ENCODE measurements at regions not wholly inside any gene's neighbourhood (a gene's known extent, or its start where the extent isn't known, plus 50 kb on each side); places are given as distances from the start of the nearest gene placed in this dataset.

GRCh38 chr12:65755596-65755978 lies 68.7 kb upstream of the HMGA2 start:
- Histone ChIP-seq H3K4me3 (ENCODE audit: insufficient read depth, low read depth, low read length) (no peak overlapping the region), H3K36me3 (ENCODE audit: control insufficient read depth, insufficient read depth, low read length) (no peaks in the 10 kb centered on the region), H3K4me1 (ENCODE audit: control insufficient read depth, insufficient read depth, low read length) (no peaks in the 10 kb centered on the region), H3K27ac (ENCODE audit: insufficient read depth, low read depth, low read length, poor library complexity, severe bottlenecking) (no peak overlapping the region), H3K9me3 (ENCODE audit: control insufficient read depth, low read length) (no peaks in the 10 kb centered on the region), H3K27me3 (ENCODE audit: control insufficient read depth, insufficient read depth, low read length, poor library complexity, severe bottlenecking) (no peaks in the 10 kb centered on the region)
- 78 to 79% methylated on average over 4 of the region's 4 CpGs for WGBS, 2 experiments

GRCh38 chr12:65756267-65756666 lies 68.0 kb upstream of the HMGA2 start:
- 92% methylated on average over 4 to 5 of the region's 5 CpGs for WGBS, 2 experiments
- Histone ChIP-seq H3K36me3 (ENCODE audit: control insufficient read depth, insufficient read depth, low read length) (no peaks in the 10 kb centered on the region), H3K4me3 (ENCODE audit: insufficient read depth, low read depth, low read length) (no peak overlapping the region), H3K27ac (ENCODE audit: insufficient read depth, low read depth, low read length, poor library complexity, severe bottlenecking) (no peak overlapping the region), H3K27me3 (ENCODE audit: control insufficient read depth, insufficient read depth, low read length, poor library complexity, severe bottlenecking) (no peaks in the 10 kb centered on the region), H3K4me1 (ENCODE audit: control insufficient read depth, insufficient read depth, low read length) (no peaks in the 10 kb centered on the region), H3K9me3 (ENCODE audit: control insufficient read depth, low read length) (no peaks in the 10 kb centered on the region)

GRCh38 chr12:65756956-65757511 lies 67.2 kb upstream of the HMGA2 start:
- no peak overlapping the region for H3K27ac ChIP-seq (ENCODE audit: insufficient read depth, low read depth, low read length, poor library complexity, severe bottlenecking)
- H3K4me1 ChIP-seq (ENCODE audit: control insufficient read depth, insufficient read depth, low read length) = no peaks in the 10 kb centered on the region
- no peak overlapping the region for H3K4me3 ChIP-seq (ENCODE audit: insufficient read depth, low read depth, low read length)
- H3K9me3 ChIP-seq (ENCODE audit: control insufficient read depth, low read length) = no peaks in the 10 kb centered on the region
- WGBS, 2 experiments = 54 to 70% methylated on average over 2 of the region's 2 CpGs
- no peaks in the 10 kb centered on the region for H3K27me3 ChIP-seq (ENCODE audit: control insufficient read depth, insufficient read depth, low read length, poor library complexity, severe bottlenecking)
- no peaks in the 10 kb centered on the region for H3K36me3 ChIP-seq (ENCODE audit: control insufficient read depth, insufficient read depth, low read length)

- no peaks in the 10 kb centered on the region for H3K27me3 ChIP-seq (ENCODE audit: control insufficient read depth, insufficient read depth, low read length, poor library complexity, severe bottlenecking)
- H3K4me1 ChIP-seq (ENCODE audit: control insufficient read depth, insufficient read depth, low read length) = no peaks in the 10 kb centered on the region
- H3K9me3 ChIP-seq (ENCODE audit: control insufficient read depth, low read length) = no peaks in the 10 kb centered on the region
- H3K4me3 ChIP-seq (ENCODE audit: insufficient read depth, low read depth, low read length) = no peak overlapping the region
- WGBS, 2 experiments = 91 to 92% methylated on average over 2 of the region's 2 CpGs
- no peak overlapping the region for H3K27ac ChIP-seq (ENCODE audit: insufficient read depth, low read depth, low read length, poor library complexity, severe bottlenecking)
- H3K36me3 ChIP-seq (ENCODE audit: control insufficient read depth, insufficient read depth, low read length) = no peaks in the 10 kb centered on the region
Measured at GRCh38 chr12:65758401-65758800, 65.9 kb upstream of the HMGA2 start.

- Histone ChIP-seq H3K36me3 (ENCODE audit: control insufficient read depth, insufficient read depth, low read length) (no peaks in the 10 kb centered on the region), H3K27me3 (ENCODE audit: control insufficient read depth, insufficient read depth, low read length, poor library complexity, severe bottlenecking) (no peaks in the 10 kb centered on the region), H3K4me1 (ENCODE audit: control insufficient read depth, insufficient read depth, low read length) (no peaks in the 10 kb centered on the region), H3K4me3 (ENCODE audit: insufficient read depth, low read depth, low read length) (no peak overlapping the region), H3K27ac (ENCODE audit: insufficient read depth, low read depth, low read length, poor library complexity, severe bottlenecking) (no peak overlapping the region), H3K9me3 (ENCODE audit: control insufficient read depth, low read length) (no peaks in the 10 kb centered on the region)
- WGBS, 2 experiments = 94 to 96% methylated on average over 8 of the region's 8 CpGs
Measured at GRCh38 chr12:65759735-65760134, 64.5 kb upstream of the HMGA2 start.

GRCh38 chr12:65761301-65761700 lies 63.0 kb upstream of the HMGA2 start:
- Histone ChIP-seq H3K4me1 (ENCODE audit: control insufficient read depth, insufficient read depth, low read length) (no peaks in the 10 kb centered on the region), H3K9me3 (ENCODE audit: control insufficient read depth, low read length) (no peaks in the 10 kb centered on the region), H3K27me3 (ENCODE audit: control insufficient read depth, insufficient read depth, low read length, poor library complexity, severe bottlenecking) (no peaks in the 10 kb centered on the region), H3K27ac (ENCODE audit: insufficient read depth, low read depth, low read length, poor library complexity, severe bottlenecking) (no peak overlapping the region), H3K4me3 (ENCODE audit: insufficient read depth, low read depth, low read length) (no peak overlapping the region), H3K36me3 (ENCODE audit: control insufficient read depth, insufficient read depth, low read length) (no peaks in the 10 kb centered on the region)
- 41 to 57% methylated on average over 2 of the region's 2 CpGs for WGBS, 2 experiments

- Histone ChIP-seq H3K4me1 (ENCODE audit: control insufficient read depth, insufficient read depth, low read length) (no peaks in the 10 kb centered on the region), H3K4me3 (ENCODE audit: insufficient read depth, low read depth, low read length) (no peak overlapping the region), H3K27ac (ENCODE audit: insufficient read depth, low read depth, low read length, poor library complexity, severe bottlenecking) (no peak overlapping the region), H3K36me3 (ENCODE audit: control insufficient read depth, insufficient read depth, low read length) (no peaks in the 10 kb centered on the region), H3K9me3 (ENCODE audit: control insufficient read depth, low read length) (no peaks in the 10 kb centered on the region), H3K27me3 (ENCODE audit: control insufficient read depth, insufficient read depth, low read length, poor library complexity, severe bottlenecking) (no peaks in the 10 kb centered on the region)
- 89 to 94% methylated on average over 2 of the region's 2 CpGs for WGBS, 2 experiments
Measured at GRCh38 chr12:65764325-65764724, 60.0 kb upstream of the HMGA2 start.

GRCh38 chr12:65765436-65765813 lies 58.9 kb upstream of the HMGA2 start:
- Histone ChIP-seq H3K4me1 (ENCODE audit: control insufficient read depth, insufficient read depth, low read length) (no peaks in the 10 kb centered on the region), H3K4me3 (ENCODE audit: insufficient read depth, low read depth, low read length) (no peak overlapping the region), H3K27ac (ENCODE audit: insufficient read depth, low read depth, low read length, poor library complexity, severe bottlenecking) (no peak overlapping the region), H3K27me3 (ENCODE audit: control insufficient read depth, insufficient read depth, low read length, poor library complexity, severe bottlenecking) (no peaks in the 10 kb centered on the region), H3K9me3 (ENCODE audit: control insufficient read depth, low read length) (no peaks in the 10 kb centered on the region), H3K36me3 (ENCODE audit: control insufficient read depth, insufficient read depth, low read length) (no peaks in the 10 kb centered on the region)
- 80 to 97% methylated on average over 2 of the region's 2 CpGs for WGBS, 2 experiments

- no peaks in the 10 kb centered on the region for H3K27me3 ChIP-seq (ENCODE audit: control insufficient read depth, insufficient read depth, low read length, poor library complexity, severe bottlenecking)
- 91 to 95% methylated on average over 6 of the region's 6 CpGs for WGBS, 2 experiments
- H3K9me3 ChIP-seq (ENCODE audit: control insufficient read depth, low read length) = no peaks in the 10 kb centered on the region
- no peak overlapping the region for H3K4me3 ChIP-seq (ENCODE audit: insufficient read depth, low read depth, low read length)
- H3K36me3 ChIP-seq (ENCODE audit: control insufficient read depth, insufficient read depth, low read length) = no peaks in the 10 kb centered on the region
- no peak overlapping the region for H3K27ac ChIP-seq (ENCODE audit: insufficient read depth, low read depth, low read length, poor library complexity, severe bottlenecking)
- no peaks in the 10 kb centered on the region for H3K4me1 ChIP-seq (ENCODE audit: control insufficient read depth, insufficient read depth, low read length)
Measured at GRCh38 chr12:65769880-65770279, 54.4 kb upstream of the HMGA2 start.

Data from ectodermal cell (in vitro differentiated cells).